ENCODE measurements at regions not wholly inside any gene's neighbourhood (a gene's known extent, or its start where the extent isn't known, plus 50 kb on each side); places are given as distances from the start of the nearest gene placed in this dataset.

DNA sequence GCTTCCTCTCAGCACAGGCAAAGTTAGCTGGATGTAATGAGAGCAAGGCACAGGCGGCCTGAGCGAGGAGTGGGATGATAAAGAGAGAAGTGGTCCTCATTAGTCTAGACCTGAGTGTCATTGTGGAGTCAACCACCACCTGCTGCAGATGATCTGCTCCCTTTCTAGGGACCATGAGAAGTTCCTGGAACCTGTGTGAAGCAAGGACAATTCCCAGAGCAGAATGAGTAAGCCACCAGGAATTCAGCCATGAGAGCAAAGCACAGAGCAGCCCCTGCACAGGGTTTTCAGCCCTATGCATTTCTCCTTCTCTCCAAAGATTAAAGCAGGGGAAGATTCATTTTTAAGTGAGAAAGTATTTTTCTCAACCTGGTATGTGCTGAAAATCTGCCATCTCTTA lies 146.8 kb upstream of the SPEF2 start:
- TF ChIP-seq, protein P1, sequence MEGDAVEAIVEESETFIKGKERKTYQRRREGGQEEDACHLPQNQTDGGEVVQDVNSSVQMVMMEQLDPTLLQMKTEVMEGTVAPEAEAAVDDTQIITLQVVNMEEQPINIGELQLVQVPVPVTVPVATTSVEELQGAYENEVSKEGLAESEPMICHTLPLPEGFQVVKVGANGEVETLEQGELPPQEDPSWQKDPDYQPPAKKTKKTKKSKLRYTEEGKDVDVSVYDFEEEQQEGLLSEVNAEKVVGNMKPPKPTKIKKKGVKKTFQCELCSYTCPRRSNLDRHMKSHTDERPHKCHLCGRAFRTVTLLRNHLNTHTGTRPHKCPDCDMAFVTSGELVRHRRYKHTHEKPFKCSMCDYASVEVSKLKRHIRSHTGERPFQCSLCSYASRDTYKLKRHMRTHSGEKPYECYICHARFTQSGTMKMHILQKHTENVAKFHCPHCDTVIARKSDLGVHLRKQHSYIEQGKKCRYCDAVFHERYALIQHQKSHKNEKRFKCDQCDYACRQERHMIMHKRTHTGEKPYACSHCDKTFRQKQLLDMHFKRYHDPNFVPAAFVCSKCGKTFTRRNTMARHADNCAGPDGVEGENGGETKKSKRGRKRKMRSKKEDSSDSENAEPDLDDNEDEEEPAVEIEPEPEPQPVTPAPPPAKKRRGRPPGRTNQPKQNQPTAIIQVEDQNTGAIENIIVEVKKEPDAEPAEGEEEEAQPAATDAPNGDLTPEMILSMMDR (IDR thresholded peaks at IDR 0.05), result no peak
- TF ChIP-seq POLR2A (IDR thresholded peaks at IDR 0.05), result no peak

All from esophagus squamous epithelium (tissue), 4 donors.